GM12878 (cell line): ENCODE measurements at regions not wholly inside any gene's neighbourhood (a gene's known extent, or its start where the extent isn't known, plus 50 kb on each side); places are given as distances from the start of the nearest gene placed in this dataset.

Experiments
- ATAC-seq: fragments of 200-7000 bp; cut with Tn5 transposase; 3 replicates; pipeline ENCODE4 v1.9.1; 2020; ENCODE audit warnings: mild to moderate bottlenecking, moderate library complexity
- BruUV-seq: library from RNA; stranded (reverse); fragments of 400-500 nt; replicated peaks from 2 replicates; lab custom pipeline; 2021; lab: Mats Ljungman, UMichigan
- CTCF ChIA-PET: fragments of 300-600 bp; sonication (Branson Sonifier 250); formaldehyde crosslinking; extraction: SDS; loops from one replicate; lab custom pipeline; 2021; ENCODE audit warnings: inconsistent platforms; lab: Yijun Ruan, JAX
- POLR2A ChIA-PET: fragments of 350-600 bp; formaldehyde crosslinking; extraction: SDS; loops from one replicate; lab custom pipeline; 2021; ENCODE audit warnings: inconsistent platforms; lab: Charles Lee
- RAD21 ChIA-PET: fragments of 300-600 bp; sonication (Branson Sonifier 250); formaldehyde crosslinking; loops from one replicate; lab custom pipeline; 2023; ENCODE audit warnings: antibody characterized with exemption; ENCODE audit not compliant: unreplicated experiment; lab: Charles Lee
- SMC1A ChIA-PET: fragments of 300-600 bp; sonication (Branson Sonifier 250); formaldehyde crosslinking; loops from one replicate; lab custom pipeline; 2023; ENCODE audit not compliant: unreplicated experiment, uncharacterized antibody; lab: Charles Lee
- DNase-seq: peaks from one replicate; pipeline ENCODE4 v3.0.0-alpha.2; 2011; ENCODE audit warnings: low read depth, low spot score
- FAIRE-seq: peaks from 3 replicates; lab custom pipeline; 2011; peaks lifted over from hg19 to GRCh38; lab: Jason Lieb, UNC
- H2AFZ ChIP-seq: 2 replicates; pipeline ENCODE4 v1.6.0; 2011; ENCODE audit warnings: low read depth, low read length, control low read depth; ENCODE audit not compliant: control insufficient read depth
- H3K27ac ChIP-seq: 2 replicates; pipeline ENCODE4 v1.5.1; 2011; ENCODE audit warnings: control low read depth; ENCODE audit not compliant: control insufficient read depth, insufficient read depth
- H3K27me3 ChIP-seq, 2 experiments: replicated peaks in 1 of 2; 2 replicates each; pipeline versions ENCODE4 v1.6.0 to v1.6.1; 2011; ENCODE audit warnings: low read length in 1 of 2; ENCODE audit not compliant: control insufficient read depth in 2 of 2, insufficient read depth in 2 of 2
- H3K36me3 ChIP-seq, 2 experiments: 2 replicates each; pipeline ENCODE4 v1.5.1; 2011; ENCODE audit warnings: low read length in 1 of 2; ENCODE audit not compliant: control insufficient read depth in 2 of 2, insufficient read depth in 2 of 2
- H3K4me1 ChIP-seq: 2 replicates; pipeline ENCODE4 v1.6.1; 2011; ENCODE audit warnings: mild to moderate bottlenecking, low read length, moderate library complexity, mixed read lengths; ENCODE audit not compliant: control insufficient read depth, insufficient read depth
- H3K4me2 ChIP-seq: 2 replicates; pipeline ENCODE4 v1.6.0; 2011; ENCODE audit warnings: control low read depth; ENCODE audit not compliant: control insufficient read depth, insufficient read depth
- H3K4me3 ChIP-seq: fragments of 200-600 bp; sonication (generic); 2 replicates; pipeline ENCODE4 v1.5.1; 2016
- H3K79me2 ChIP-seq: 2 replicates; pipeline ENCODE4 v1.6.0; 2011; ENCODE audit warnings: low read length; ENCODE audit not compliant: control insufficient read depth, insufficient read depth
- H3K9ac ChIP-seq: 2 replicates; pipeline ENCODE4 v1.8.0; 2011; ENCODE audit warnings: low read length, control low read depth, mixed read lengths; ENCODE audit not compliant: control insufficient read depth, insufficient read depth
- H3K9me3 ChIP-seq: replicated peaks from 3 replicates; pipeline ENCODE4 v1.5.1; 2011; ENCODE audit warnings: mild to moderate bottlenecking, low read length; ENCODE audit not compliant: control insufficient read depth, insufficient read depth
- H4K20me1 ChIP-seq: 2 replicates; pipeline ENCODE4 v1.6.0; 2011; ENCODE audit not compliant: control insufficient read depth, insufficient read depth
- CEBPB ChIP-seq, 2 experiments: fragments of 150-350 bp in 1 of 2; IDR thresholded peaks; 2 replicates each; pipeline ENCODE4 v1.6.1; 2012 to 2014; ENCODE audit warnings: low read depth in 2 of 2, low read length in 2 of 2, borderline replicate concordance in 1 of 2, inconsistent platforms in 1 of 2
- EGR1 ChIP-seq, 2 experiments: IDR thresholded peaks; 1 replicate in 1 of 2; 2 replicates in 1 of 2; pipeline ENCODE4 v1.6.1; 2011 to 2012; ENCODE audit warnings: low read depth in 2 of 2, low read length in 2 of 2, borderline replicate concordance in 1 of 2, mild to moderate bottlenecking in 1 of 2, moderate library complexity in 1 of 2
- ETV6 ChIP-seq, 2 experiments: fragments of 450-650 bp in 1 of 2; IDR thresholded peaks in 1 of 2; conservative IDR thresholded peaks in 1 of 2; 2 replicates each; pipeline ENCODE4 v1.6.1; 2014; ENCODE audit warnings: antibody characterized with exemption in 1 of 2, borderline replicate concordance in 1 of 2, low read depth in 1 of 2, mild to moderate bottlenecking in 1 of 2, moderate library complexity in 1 of 2
- EZH2 ChIP-seq: IDR thresholded peaks from 2 replicates; pipeline ENCODE4 v1.6.1; 2012; ENCODE audit warnings: low read depth, mild to moderate bottlenecking, control low read depth, inconsistent platforms, low read length, borderline replicate concordance; ENCODE audit not compliant: control insufficient read depth
- MTA3 ChIP-seq: IDR thresholded peaks from 2 replicates; pipeline ENCODE4 v1.6.1; 2012; ENCODE audit warnings: low read length, inconsistent platforms, borderline replicate concordance
- NBN ChIP-seq: fragments of 450-650 bp; IDR thresholded peaks from 2 replicates; pipeline ENCODE4 v1.6.1; 2016
- PKNOX1 ChIP-seq: fragments of 450-650 bp; IDR thresholded peaks from 2 replicates; pipeline ENCODE4 v1.6.1; 2016; ENCODE audit warnings: mild to moderate bottlenecking
- POLR2AphosphoS5 ChIP-seq: IDR thresholded peaks from 2 replicates; pipeline ENCODE4 v1.6.1; 2011; ENCODE audit warnings: mild to moderate bottlenecking, low read length, inconsistent platforms
- SIX5 ChIP-seq: IDR thresholded peaks from 2 replicates; pipeline ENCODE4 v1.6.1; 2011; ENCODE audit warnings: mild to moderate bottlenecking, low read depth, low read length, moderate library complexity; ENCODE audit not compliant: severe bottlenecking
- WGBS: methylation state at CpG from one replicate; pipeline ENCODE4 v1.1.6; 2016; ENCODE audit warnings: low lambda C conversion rate; ENCODE audit not compliant: insufficient replicate concordance, insufficient coverage; ENCODE audit errors: missing lambda C conversion rate; 5-methylcytosine and 5-hydroxymethylcytosine counted together
- in situ Hi-C: fragments of 300-500 bp; cut with MboI; formaldehyde crosslinking; loops from 9 replicates; pipeline ENCODE4 v1.14.3; 2018; ENCODE audit warnings: mixed read lengths
- intact Hi-C: fragments of 100-400 bp; cut with micrococcal nuclease; formaldehyde crosslinking; loops from one replicate; pipeline ENCODE4 v1.14.2; 2022; ENCODE audit not compliant: unreplicated experiment
- TF ChIP-seq, protein P1 (sequence below): IDR thresholded peaks from 2 replicates; pipeline ENCODE4 v1.6.1; 2011; ENCODE audit warnings: low read depth, low read length, improper control_type of control experiment, borderline replicate concordance
- TF ChIP-seq, protein P2 (sequence below): fragments of 450-650 bp; IDR thresholded peaks from 2 replicates; pipeline ENCODE4 v1.6.1; 2017; ENCODE audit warnings: mild to moderate bottlenecking, moderate library complexity

GRCh38 chr9:7710686-7711085, 88.9 kb downstream of the DMAC1 start:
- Histone ChIP-seq H2AFZ (no peak overlapping the region), H3K27me3 (no peaks in the 10 kb centered on the region; a peak in 1 of 4 replicates), H3K4me1 (no peaks in the 10 kb centered on the region), H3K9me3 (no peaks in the 10 kb centered on the region), H3K4me3 (no peak overlapping the region), H3K4me2 (no peak overlapping the region), H3K36me3 (no peaks in the 10 kb centered on the region), H3K79me2 (no peaks in the 10 kb centered on the region), H4K20me1 (no peaks in the 10 kb centered on the region), H3K9ac (no peak overlapping the region), H3K27ac (no peak overlapping the region)
- RAD21 ChIA-PET: no interaction called here
- SMC1A ChIA-PET: interaction anchor here (0.7 kb wide), 1 partner anchor 52 kb away, joined by 3 read pairs; no protein-coding TSS in a partner anchor
- no peak for FAIRE-seq
- DNase-seq: no peak
- in situ Hi-C loops: no loop called here
- no peak for ATAC-seq
- CTCF ChIA-PET: interaction anchor here (1.3 kb wide), 1 partner anchor 12 kb away, joined by 5 read pairs; no protein-coding TSS in a partner anchor
- intact Hi-C loops: no loop called here
- POLR2A ChIA-PET: no interaction called here
- no TSS peak for BruUV-seq
- TF ChIP-seq, protein P1, sequence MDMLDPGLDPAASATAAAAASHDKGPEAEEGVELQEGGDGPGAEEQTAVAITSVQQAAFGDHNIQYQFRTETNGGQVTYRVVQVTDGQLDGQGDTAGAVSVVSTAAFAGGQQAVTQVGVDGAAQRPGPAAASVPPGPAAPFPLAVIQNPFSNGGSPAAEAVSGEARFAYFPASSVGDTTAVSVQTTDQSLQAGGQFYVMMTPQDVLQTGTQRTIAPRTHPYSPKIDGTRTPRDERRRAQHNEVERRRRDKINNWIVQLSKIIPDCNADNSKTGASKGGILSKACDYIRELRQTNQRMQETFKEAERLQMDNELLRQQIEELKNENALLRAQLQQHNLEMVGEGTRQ: no peak
- no peak for TF ChIP-seq EZH2

DNA sequence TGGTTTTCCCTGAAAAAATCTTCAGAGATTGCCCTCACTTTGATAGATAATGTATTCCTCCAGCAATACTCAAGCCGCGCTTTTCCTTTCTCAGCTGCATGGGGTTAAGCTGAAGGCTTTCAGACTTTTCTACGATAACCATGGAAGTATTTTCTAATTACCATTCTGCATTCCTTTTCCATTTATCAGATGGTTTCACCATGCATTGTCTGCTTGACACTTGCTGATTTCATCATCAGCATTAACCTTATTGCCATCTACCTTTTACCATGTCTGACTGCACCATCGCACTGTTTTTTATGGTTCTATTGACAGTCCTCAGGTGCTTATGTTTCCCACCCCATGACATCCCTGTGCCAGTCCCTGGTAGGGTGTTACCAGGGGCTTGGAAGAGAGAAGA, 91.6 kb downstream of the DMAC1 start:
- FAIRE-seq: no peak
- Histone ChIP-seq H3K27me3 (no peaks in the 10 kb centered on the region; a peak in 1 of 4 replicates), H4K20me1 (no peaks in the 10 kb centered on the region), H3K36me3 (no peaks in the 10 kb centered on the region), H3K4me1 (no peaks in the 10 kb centered on the region), H2AFZ (no peak overlapping the region), H3K9ac (no peak overlapping the region), H3K4me3 (no peak overlapping the region), H3K9me3 (no peaks in the 10 kb centered on the region), H3K4me2 (no peak overlapping the region), H3K27ac (no peak overlapping the region), H3K79me2 (no peaks in the 10 kb centered on the region)
- TF ChIP-seq NBN (no peak), MTA3 (no peak), ETV6 (conservative IDR thresholded peaks at IDR 0.05 in 1 of 2, IDR thresholded peaks at IDR 0.05 in 1 of 2; ENCODE audit: borderline replicate concordance in 1 of 2, low read depth in 1 of 2) (no peak), SIX5 (no peak), CEBPB (IDR thresholded peaks at IDR 0.05; ENCODE audit: borderline replicate concordance in 1 of 2, low read depth in 2 of 2, low read length in 2 of 2) (no peak), POLR2AphosphoS5 (no peak), PKNOX1 (no peak), EGR1 (IDR thresholded peaks at IDR 0.05; ENCODE audit: borderline replicate concordance in 1 of 2, low read depth in 2 of 2, low read length in 2 of 2) (no peak), EZH2 (no peak)
- TF ChIP-seq, protein P2, sequence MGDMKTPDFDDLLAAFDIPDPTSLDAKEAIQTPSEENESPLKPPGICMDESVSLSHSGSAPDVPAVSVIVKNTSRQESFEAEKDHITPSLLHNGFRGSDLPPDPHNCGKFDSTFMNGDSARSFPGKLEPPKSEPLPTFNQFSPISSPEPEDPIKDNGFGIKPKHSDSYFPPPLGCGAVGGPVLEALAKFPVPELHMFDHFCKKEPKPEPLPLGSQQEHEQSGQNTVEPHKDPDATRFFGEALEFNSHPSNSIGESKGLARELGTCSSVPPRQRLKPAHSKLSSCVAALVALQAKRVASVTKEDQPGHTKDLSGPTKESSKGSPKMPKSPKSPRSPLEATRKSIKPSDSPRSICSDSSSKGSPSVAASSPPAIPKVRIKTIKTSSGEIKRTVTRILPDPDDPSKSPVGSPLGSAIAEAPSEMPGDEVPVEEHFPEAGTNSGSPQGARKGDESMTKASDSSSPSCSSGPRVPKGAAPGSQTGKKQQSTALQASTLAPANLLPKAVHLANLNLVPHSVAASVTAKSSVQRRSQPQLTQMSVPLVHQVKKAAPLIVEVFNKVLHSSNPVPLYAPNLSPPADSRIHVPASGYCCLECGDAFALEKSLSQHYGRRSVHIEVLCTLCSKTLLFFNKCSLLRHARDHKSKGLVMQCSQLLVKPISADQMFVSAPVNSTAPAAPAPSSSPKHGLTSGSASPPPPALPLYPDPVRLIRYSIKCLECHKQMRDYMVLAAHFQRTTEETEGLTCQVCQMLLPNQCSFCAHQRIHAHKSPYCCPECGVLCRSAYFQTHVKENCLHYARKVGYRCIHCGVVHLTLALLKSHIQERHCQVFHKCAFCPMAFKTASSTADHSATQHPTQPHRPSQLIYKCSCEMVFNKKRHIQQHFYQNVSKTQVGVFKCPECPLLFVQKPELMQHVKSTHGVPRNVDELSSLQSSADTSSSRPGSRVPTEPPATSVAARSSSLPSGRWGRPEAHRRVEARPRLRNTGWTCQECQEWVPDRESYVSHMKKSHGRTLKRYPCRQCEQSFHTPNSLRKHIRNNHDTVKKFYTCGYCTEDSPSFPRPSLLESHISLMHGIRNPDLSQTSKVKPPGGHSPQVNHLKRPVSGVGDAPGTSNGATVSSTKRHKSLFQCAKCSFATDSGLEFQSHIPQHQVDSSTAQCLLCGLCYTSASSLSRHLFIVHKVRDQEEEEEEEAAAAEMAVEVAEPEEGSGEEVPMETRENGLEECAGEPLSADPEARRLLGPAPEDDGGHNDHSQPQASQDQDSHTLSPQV: no peak
- intact Hi-C loops (no loop called here), in situ Hi-C loops (no loop called here)
- BruUV-seq: no TSS peak
- no peak for ATAC-seq
- DNase-seq: no peak
- CTCF ChIA-PET: no interaction called here
- POLR2A ChIA-PET: no interaction called here
- SMC1A ChIA-PET: no interaction called here
- RAD21 ChIA-PET: no interaction called here
- WGBS: 80% methylated on average over 4 of the region's 4 CpGs
